HEK293 (cell line): ENCODE measurements at regions not wholly inside any gene's neighbourhood (a gene's known extent, or its start where the extent isn't known, plus 50 kb on each side); places are given as distances from the start of the nearest gene placed in this dataset.

Source experiments
- CTCF ChIA-PET: fragments of 350-600 bp; formaldehyde crosslinking; extraction: SDS; loops from one replicate; lab custom pipeline; 2021; ENCODE audit warnings: antibody characterized with exemption; lab: Yijun Ruan, JAX
- POLR2A ChIA-PET: fragments of 300-600 bp; formaldehyde crosslinking; extraction: SDS; loops from one replicate; lab custom pipeline; 2020; ENCODE audit warnings: antibody characterized with exemption, inconsistent platforms; lab: Yijun Ruan, JAX
- H3K27ac ChIP-seq: fragments of 200-500 bp; sonication (Bioruptor generic); 2 replicates; pipeline ENCODE4 v1.5.1; 2014; ENCODE audit warnings: low read depth, low read length, control low read depth, inconsistent platforms; ENCODE audit errors: extremely low read depth
- H3K36me3 ChIP-seq, 2 experiments: fragments of 200-500 bp in 1 of 2; sonication (Bioruptor generic) in 1 of 2; 1 replicate in 1 of 2; 2 replicates in 1 of 2; pipeline ENCODE4 v1.5.1; 2014 to 2017; ENCODE audit warnings: inconsistent platforms in 2 of 2, low read length in 2 of 2; ENCODE audit not compliant: control insufficient read depth in 2 of 2, insufficient read depth in 1 of 2
- H3K4me1 ChIP-seq: fragments of 200-500 bp; sonication (Bioruptor generic); 2 replicates; pipeline ENCODE4 v1.5.1; 2014; ENCODE audit warnings: mild to moderate bottlenecking, low read length, inconsistent platforms; ENCODE audit not compliant: control insufficient read depth, insufficient read depth
- H3K4me3 ChIP-seq: 2 replicates; pipeline ENCODE4 v1.5.1; 2011; ENCODE audit warnings: low read depth, mild to moderate bottlenecking, control low read depth, low read length, moderate library complexity
- H3K9me3 ChIP-seq: fragments of 200-500 bp; sonication (Bioruptor generic); 2 replicates; pipeline ENCODE4 v1.5.1; 2014; ENCODE audit warnings: low read depth, low read length, inconsistent platforms; ENCODE audit not compliant: control insufficient read depth, insufficient read depth
- GLI2 ChIP-seq: fragments of 450-650 bp; formaldehyde crosslinking; IDR thresholded peaks from 2 replicates; pipeline ENCODE4; 2017; ENCODE audit warnings: missing biosample characterization, missing genetic modification characterization, low read depth, borderline replicate concordance
- KLF8 ChIP-seq: fragments of 450-650 bp; formaldehyde crosslinking; IDR thresholded peaks from 2 replicates; pipeline ENCODE4 v1.5.1; 2016; ENCODE audit warnings: missing biosample characterization, missing genetic modification characterization
- ZNF121 ChIP-seq: fragments of 450-650 bp; formaldehyde crosslinking; IDR thresholded peaks from 2 replicates; pipeline ENCODE4 v1.5.1; 2016; ENCODE audit warnings: missing biosample characterization, missing genetic modification characterization
- ZNF558 ChIP-seq: fragments of 450-650 bp; formaldehyde crosslinking; IDR thresholded peaks from 2 replicates; pipeline ENCODE4 v1.5.1; 2016; ENCODE audit warnings: missing biosample characterization, missing genetic modification characterization

DNA sequence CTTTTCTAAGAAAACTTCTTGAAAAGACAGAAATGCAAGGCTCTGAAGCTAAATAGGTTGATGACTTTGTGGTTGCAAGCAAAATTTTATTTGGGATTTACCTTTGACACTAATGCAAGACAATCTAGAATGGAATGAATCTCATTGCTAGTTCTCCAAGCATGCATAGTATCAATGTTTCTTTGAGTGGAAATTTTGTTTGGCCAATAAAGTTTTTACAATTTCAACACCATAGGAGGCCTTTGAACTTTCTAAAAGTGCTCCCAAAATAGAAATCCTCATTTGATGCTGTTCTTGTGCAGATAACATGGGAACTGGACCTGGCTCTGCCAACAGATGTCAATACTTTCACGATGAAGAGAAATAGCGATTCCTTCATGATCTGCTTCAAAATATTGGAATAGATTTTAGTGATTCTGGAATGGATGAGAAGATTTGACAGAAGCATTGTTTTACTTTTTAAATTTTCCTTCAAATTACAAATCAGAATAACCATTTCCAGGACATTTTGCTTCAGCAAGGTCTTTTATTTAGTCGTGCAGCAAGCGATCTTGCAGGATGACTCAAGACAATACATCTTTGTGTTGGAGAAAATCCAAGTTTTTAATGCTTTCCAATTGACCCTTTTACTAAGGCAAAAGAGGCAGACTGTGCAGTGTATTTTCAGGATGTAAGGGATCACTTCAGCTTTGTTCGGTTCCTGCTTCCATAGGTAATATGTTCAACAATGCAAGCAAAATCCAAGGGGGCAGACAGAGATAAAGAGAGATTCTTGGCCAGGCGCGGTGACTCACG lies 51.7 kb upstream of the OTUD4 start:
- TF ChIP-seq GLI2 (no peak), KLF8 (tag by site-specific recombination) (no peak), ZNF558 (tag by site-specific recombination) (no peak)
- Histone ChIP-seq H3K4me3 (no peak overlapping the region), H3K36me3 (no peaks in the 10 kb centered on the region), H3K9me3 (no peaks in the 10 kb centered on the region), H3K4me1 (no peaks in the 10 kb centered on the region), H3K27ac (no peak overlapping the region)
- ChIA-PET POLR2A (no interaction called here), CTCF (interaction anchor here (1.3 to 2.3 kb wide), 2 partner anchors 377 to 385 kb away, joined by 3 to 10 read pairs; no protein-coding TSS in a partner anchor)

DNA sequence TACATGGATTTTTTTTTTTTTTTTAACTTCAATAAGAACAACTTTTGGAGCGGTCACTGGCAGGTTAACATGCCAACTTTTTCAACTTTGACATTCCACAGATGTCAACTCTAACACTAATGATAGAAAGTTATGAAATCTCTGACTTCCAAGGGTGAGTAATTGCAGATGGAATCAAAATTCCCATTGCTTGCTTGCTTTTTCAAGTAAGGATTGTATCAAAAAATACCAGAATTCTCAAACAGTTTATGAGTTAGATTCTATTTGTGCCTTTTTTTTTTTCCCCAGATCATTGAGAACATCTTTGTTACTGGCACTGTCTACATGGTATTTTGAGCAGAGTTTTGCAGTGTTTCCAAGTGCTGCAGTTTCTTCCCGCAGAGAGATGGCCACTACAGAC lies 50.3 kb upstream of the OTUD4 start:
- ChIA-PET POLR2A (no interaction called here), CTCF (no interaction called here)
- no peak overlapping the region for H3K27ac ChIP-seq
- no peaks in the 10 kb centered on the region for H3K9me3 ChIP-seq
- no peak for TF ChIP-seq ZNF121 (tag by site-specific recombination)
- H3K4me1 ChIP-seq: no peaks in the 10 kb centered on the region
- no peaks in the 10 kb centered on the region for H3K36me3 ChIP-seq
- H3K4me3 ChIP-seq: no peak overlapping the region
